CD4-positive, alpha-beta T cell (primary cell): ENCODE measurements at regions not wholly inside any gene's neighbourhood (a gene's known extent, or its start where the extent isn't known, plus 50 kb on each side); places are given as distances from the start of the nearest gene placed in this dataset.

ENCODE experiments used
- ATAC-seq: fragments of 200-7000 bp; cut with Tn5 transposase; one replicate; pipeline ENCODE4 v1.10.0; 2022; ENCODE audit warnings: mild to moderate bottlenecking; ENCODE audit not compliant: poor library complexity
- CTCF ChIA-PET: fragments of 350-600 bp; sonication (Branson Sonifier 250); formaldehyde crosslinking; loops from one replicate; lab custom pipeline; 2021; ENCODE audit warnings: antibody characterized with exemption, inconsistent platforms; lab: Charles Lee
- POLR2A ChIA-PET: fragments of 350-600 bp; sonication (Branson Sonifier 250); formaldehyde crosslinking; loops from one replicate; lab custom pipeline; 2021; ENCODE audit warnings: antibody characterized with exemption, inconsistent platforms; lab: Charles Lee
- DNase-seq, 14 experiments: peaks; one replicate each; pipeline ENCODE4 v3.0.0-alpha.2; 2013 to 2020; ENCODE audit warnings: mixed read lengths in 2 of 14
- H3K27ac ChIP-seq, 2 donors: one replicate each; pipeline versions ENCODE4 v1.5.1 to v1.7.0; 2013; ENCODE audit warnings: low read length in 2 of 2, low read depth in 1 of 2, mild to moderate bottlenecking in 1 of 2
- H3K27me3 ChIP-seq, 2 experiments: 1 replicate in 1 of 2; 2 replicates in 1 of 2; pipeline versions ENCODE4 v1.6.1 to v1.7.0; 2013; ENCODE audit warnings: low read length in 2 of 2, control low read depth in 1 of 2, mild to moderate bottlenecking in 1 of 2, moderate library complexity in 1 of 2; ENCODE audit not compliant: insufficient read depth in 2 of 2, control insufficient read depth in 1 of 2
- H3K36me3 ChIP-seq: one replicate; pipeline ENCODE4 v1.6.1; 2013; ENCODE audit warnings: low read length, control low read depth; ENCODE audit not compliant: insufficient read depth
- H3K4me1 ChIP-seq: one replicate; pipeline ENCODE4 v1.6.1; 2013; ENCODE audit warnings: low read length, control low read depth; ENCODE audit not compliant: insufficient read depth
- H3K4me3 ChIP-seq: one replicate; pipeline ENCODE4 v1.5.1; 2013; ENCODE audit warnings: mild to moderate bottlenecking, low read length, moderate library complexity
- H3K9me3 ChIP-seq, 2 experiments: 1 replicate in 1 of 2; 2 replicates in 1 of 2; pipeline versions ENCODE4 v1.6.1 to v1.7.0; 2013; ENCODE audit warnings: low read length in 2 of 2, mild to moderate bottlenecking in 2 of 2, control low read depth in 1 of 2, moderate library complexity in 1 of 2; ENCODE audit not compliant: control insufficient read depth in 1 of 2, insufficient read depth in 1 of 2
- H3K27ac Mint-ChIP-seq: one replicate; pipeline ENCODE4 v1.8.0; 2020; ENCODE audit warnings: mixed read lengths
- H3K27me3 Mint-ChIP-seq: one replicate; pipeline ENCODE4 v1.8.0; 2021; ENCODE audit warnings: mixed read lengths
- H3K36me3 Mint-ChIP-seq: one replicate; pipeline ENCODE4 v1.8.0; 2021; ENCODE audit warnings: low read depth, mixed read lengths
- H3K4me1 Mint-ChIP-seq: one replicate; pipeline ENCODE4 v1.8.0; 2021; ENCODE audit warnings: low read depth, mixed read lengths
- H3K4me3 Mint-ChIP-seq: one replicate; pipeline ENCODE4 v1.8.0; 2020; ENCODE audit warnings: mild to moderate bottlenecking, mixed read lengths
- H3K9me3 Mint-ChIP-seq: one replicate; pipeline ENCODE4 v1.8.0; 2020; ENCODE audit warnings: mixed read lengths
- CTCF ChIP-seq: fragments of 200-600 bp; IDR thresholded peaks from one replicate; pipeline ENCODE4 v1.8.0; 2022; ENCODE audit warnings: antibody characterized with exemption, mild to moderate bottlenecking
- intact Hi-C, 2 experiments: fragments of 100-400 bp; cut with DNase I in 1 of 2; cut with micrococcal nuclease in 1 of 2; formaldehyde crosslinking; loops; one replicate each; pipeline versions ENCODE4 v1.15.1 to v1.9.0; 2023 to 2025; cut with DNase I, micrococcal nuclease

GRCh38 chr2:120959426-120959825 is 223.8 kb downstream of the GLI2 start:
- Mint-ChIP-seq H3K4me3 (no peak overlapping the region), H3K4me1 (no peaks in the 10 kb centered on the region), H3K27ac (no peak overlapping the region), H3K36me3 (no peaks in the 10 kb centered on the region), H3K9me3 (no peaks in the 10 kb centered on the region), H3K27me3 (no peaks in the 10 kb centered on the region)
- ATAC-seq (no peak), DNase-seq (no peak)
- CTCF ChIA-PET = no interaction called here
- intact Hi-C loops = no loop called here
- no peak for TF ChIP-seq CTCF
- Histone ChIP-seq H3K27ac (no peak overlapping the region), H3K4me1 (no peaks in the 10 kb centered on the region), H3K36me3 (no peaks in the 10 kb centered on the region), H3K27me3 (no peaks in the 10 kb centered on the region), H3K4me3 (no peak overlapping the region), H3K9me3 (no peaks in the 10 kb centered on the region)
- POLR2A ChIA-PET = no interaction called here

- no peaks in the 10 kb centered on the region for H3K27me3 ChIP-seq
- no peaks in the 10 kb centered on the region for H3K27me3 Mint-ChIP-seq
- no peaks in the 10 kb centered on the region for H3K4me1 ChIP-seq
- no peaks in the 10 kb centered on the region for H3K9me3 ChIP-seq
- CTCF ChIA-PET = no interaction called here
- H3K27ac Mint-ChIP-seq = no peak overlapping the region
- intact Hi-C loops = no loop called here
- no peak for ATAC-seq
- H3K4me3 Mint-ChIP-seq = no peak overlapping the region
- no peaks in the 10 kb centered on the region for H3K36me3 Mint-ChIP-seq
- H3K27ac ChIP-seq = no peak overlapping the region
- H3K36me3 ChIP-seq = no peaks in the 10 kb centered on the region
- no peak for TF ChIP-seq CTCF
- no peaks in the 10 kb centered on the region for H3K4me1 Mint-ChIP-seq
- DNase-seq = no peak
- H3K4me3 ChIP-seq = no peak overlapping the region
- no peaks in the 10 kb centered on the region for H3K9me3 Mint-ChIP-seq
- POLR2A ChIA-PET = no interaction called here
Observed at GRCh38 chr2:120960770-120961366, 225.2 kb downstream of the GLI2 start.

GRCh38 chr2:120961396-120961795 is 225.7 kb downstream of the GLI2 start:
- ChIA-PET CTCF (no interaction called here), POLR2A (no interaction called here)
- Histone ChIP-seq H3K4me1 (no peaks in the 10 kb centered on the region), H3K4me3 (no peak overlapping the region), H3K27me3 (no peaks in the 10 kb centered on the region), H3K9me3 (no peaks in the 10 kb centered on the region), H3K27ac (no peak overlapping the region), H3K36me3 (no peaks in the 10 kb centered on the region)
- no peak for DNase-seq
- Mint-ChIP-seq H3K27me3 (no peaks in the 10 kb centered on the region), H3K9me3 (no peaks in the 10 kb centered on the region), H3K27ac (no peak overlapping the region), H3K4me3 (no peak overlapping the region), H3K4me1 (no peaks in the 10 kb centered on the region), H3K36me3 (no peaks in the 10 kb centered on the region)
- no peak for ATAC-seq
- intact Hi-C loops = no loop called here
- no peak for TF ChIP-seq CTCF
